Endodermal cell (in vitro differentiated cells): ENCODE measurements at regions not wholly inside any gene's neighbourhood (a gene's known extent, or its start where the extent isn't known, plus 50 kb on each side); places are given as distances from the start of the nearest gene placed in this dataset.

Source experiments
- DNase-seq: peaks from one replicate; pipeline ENCODE4 v3.0.0-alpha.2; 2017
- H3K27ac ChIP-seq: 2 replicates; pipeline ENCODE4 v1.5.1; 2013; ENCODE audit warnings: mild to moderate bottlenecking, low read depth, low read length, moderate library complexity
- H3K27me3 ChIP-seq: 2 replicates; pipeline ENCODE4 v1.6.1; 2013; ENCODE audit warnings: mild to moderate bottlenecking, low read length, moderate library complexity; ENCODE audit not compliant: insufficient read depth, control insufficient read depth, poor library complexity, severe bottlenecking
- H3K36me3 ChIP-seq: 2 replicates; pipeline ENCODE4 v1.7.0; 2013; ENCODE audit warnings: mild to moderate bottlenecking, low read length, moderate library complexity; ENCODE audit not compliant: control insufficient read depth, insufficient read depth
- H3K4me1 ChIP-seq: one replicate; pipeline ENCODE4 v1.7.0; 2013; ENCODE audit warnings: low read length; ENCODE audit not compliant: control insufficient read depth, insufficient read depth
- H3K4me3 ChIP-seq: 2 replicates; pipeline ENCODE4 v1.5.1; 2013; ENCODE audit warnings: mild to moderate bottlenecking, low read length, moderate library complexity
- H3K9ac ChIP-seq: 2 replicates; pipeline ENCODE4 v1.6.1; 2013; ENCODE audit warnings: mild to moderate bottlenecking, low read length, moderate library complexity; ENCODE audit not compliant: poor library complexity, severe bottlenecking; ENCODE audit errors: extremely low read depth
- H3K9me3 ChIP-seq: 2 replicates; pipeline ENCODE4 v1.6.1; 2013; ENCODE audit warnings: mild to moderate bottlenecking, low read length, moderate library complexity; ENCODE audit not compliant: control insufficient read depth
- H3K27ac Mint-ChIP-seq: 2 replicates; pipeline ENCODE4 v1.8.0; 2020; ENCODE audit warnings: mixed read lengths
- H3K27me3 Mint-ChIP-seq: 2 replicates; pipeline ENCODE4 v1.8.0; 2021; ENCODE audit warnings: mild to moderate bottlenecking, mixed read lengths; ENCODE audit not compliant: insufficient read depth
- H3K36me3 Mint-ChIP-seq: 2 replicates; pipeline ENCODE4 v1.8.0; 2020; ENCODE audit warnings: low read depth, mixed read lengths
- H3K4me1 Mint-ChIP-seq: 2 replicates; pipeline ENCODE4 v1.8.0; 2020; ENCODE audit warnings: mixed read lengths
- H3K4me3 Mint-ChIP-seq: 2 replicates; pipeline ENCODE4 v1.8.0; 2020; ENCODE audit warnings: mild to moderate bottlenecking, moderate library complexity, mixed read lengths
- H3K9me3 Mint-ChIP-seq: 2 replicates; pipeline ENCODE4 v1.8.0; 2020; ENCODE audit warnings: mild to moderate bottlenecking, mixed read lengths
- CTCF ChIP-seq: fragments of 200-600 bp; sonication (generic); conservative IDR thresholded peaks from 2 replicates; pipeline ENCODE4 v1.5.0; 2021; ENCODE audit warnings: antibody characterized with exemption, mild to moderate bottlenecking
- WGBS, 2 experiments: methylation state at CpG; one replicate each; pipeline versions ENCODE4 v1.1.5 to v1.1.7; 2013; ENCODE audit warnings: missing lambda C conversion rate in 2 of 2, mixed read lengths in 1 of 2; ENCODE audit not compliant: insufficient coverage in 1 of 2, insufficient read length in 1 of 2; 5-methylcytosine and 5-hydroxymethylcytosine counted together

- Mint-ChIP-seq H3K27ac (no peak overlapping the region), H3K9me3 (no peaks in the 10 kb centered on the region), H3K27me3 (no peaks in the 10 kb centered on the region), H3K36me3 (no peaks in the 10 kb centered on the region), H3K4me3 (no peak overlapping the region), H3K4me1 (peaks cover 25% of the 10 kb centered on the region)
- Histone ChIP-seq H3K27me3 (no peaks in the 10 kb centered on the region), H3K36me3 (no peaks in the 10 kb centered on the region), H3K4me3 (no peak overlapping the region), H3K4me1 (no peaks in the 10 kb centered on the region), H3K9ac (no peak overlapping the region), H3K27ac (no peak overlapping the region), H3K9me3 (peaks cover 5% of the 10 kb centered on the region)
- DNase-seq: no peak
- no peak for TF ChIP-seq CTCF
- 88 to 90% methylated on average over 2 of the region's 2 CpGs for WGBS, 2 experiments
Measured at GRCh38 chr18:42636309-42636708, 479.2 kb downstream of the RIT2 start.

GRCh38 chr18:42640160-42640559 is 475.3 kb downstream of the RIT2 start:
- Mint-ChIP-seq H3K4me1 (peaks cover 44% of the 10 kb centered on the region), H3K9me3 (peaks cover 3% of the 10 kb centered on the region)
- TF ChIP-seq CTCF: no peak

DNA sequence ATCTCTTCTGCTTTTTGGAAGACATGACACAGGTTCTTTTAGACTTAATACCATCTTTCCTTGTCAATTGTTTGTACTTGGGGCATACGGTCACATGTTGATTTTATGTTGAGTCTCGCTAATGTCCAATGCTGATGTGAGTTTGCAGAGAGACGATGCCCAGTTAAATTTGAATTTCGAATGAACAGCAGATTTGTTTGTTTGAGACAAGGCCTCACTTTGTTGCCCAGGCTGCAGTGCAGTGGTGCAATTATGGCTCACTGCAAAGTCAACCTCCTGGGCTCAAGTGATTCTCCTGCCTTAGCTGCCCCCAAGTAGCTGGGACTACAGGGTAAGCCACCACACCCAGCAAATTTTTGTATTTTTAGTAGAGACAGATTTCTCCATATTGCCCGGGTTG is 473.5 kb downstream of the RIT2 start:
- peaks cover 3% of the 10 kb centered on the region for H3K9me3 Mint-ChIP-seq
- Histone ChIP-seq H3K9ac (no peak overlapping the region), H3K27ac (no peak overlapping the region), H3K4me1 (no peaks in the 10 kb centered on the region), H3K27me3 (no peaks in the 10 kb centered on the region), H3K9me3 (peaks cover 12% of the 10 kb centered on the region), H3K4me3 (no peak overlapping the region), H3K36me3 (no peaks in the 10 kb centered on the region)
- no peak for DNase-seq
- no peaks in the 10 kb centered on the region for H3K27me3 Mint-ChIP-seq
- TF ChIP-seq CTCF: no peak
- H3K27ac Mint-ChIP-seq: no peak overlapping the region
- no peak overlapping the region for H3K4me3 Mint-ChIP-seq
- no peaks in the 10 kb centered on the region for H3K36me3 Mint-ChIP-seq
- 96 to 100% methylated on average over 1 to 5 of the region's 5 CpGs for WGBS, 2 experiments
- H3K4me1 Mint-ChIP-seq: peaks cover 43% of the 10 kb centered on the region

More at GRCh38 chr18:42640160-42640559, 475.3 kb downstream of the RIT2 start:
- Mint-ChIP-seq H3K27ac (no peak overlapping the region), H3K27me3 (no peaks in the 10 kb centered on the region), H3K4me3 (no peak overlapping the region), H3K36me3 (no peaks in the 10 kb centered on the region)
- H3K9me3 ChIP-seq: peaks cover 11% of the 10 kb centered on the region
- DNase-seq: no peak
- H3K9ac ChIP-seq: no peak overlapping the region
- no peaks in the 10 kb centered on the region for H3K27me3 ChIP-seq
- no peak overlapping the region for H3K27ac ChIP-seq
- no peaks in the 10 kb centered on the region for H3K4me1 ChIP-seq
- no peaks in the 10 kb centered on the region for H3K36me3 ChIP-seq
- H3K4me3 ChIP-seq: no peak overlapping the region
